H54 (cell line): ENCODE measurements at regions not wholly inside any gene's neighbourhood (a gene's known extent, or its start where the extent isn't known, plus 50 kb on each side); places are given as distances from the start of the nearest gene placed in this dataset.
A peak's percentile ranks its signal among the peaks of the same experiment; 100 is the strongest.

Experiments used
- DNase-seq: peaks from one replicate; pipeline ENCODE4 v3.0.0; 2011; ENCODE audit warnings: low spot score, mixed read lengths; ENCODE audit not compliant: insufficient read length
- FAIRE-seq: peaks from 3 replicates; lab custom pipeline; 2011; peaks lifted over from hg19 to GRCh38; lab: Jason Lieb, UNC
- POLR2A ChIP-seq: IDR thresholded peaks from 2 replicates; pipeline ENCODE4 v1.6.1; 2011; ENCODE audit warnings: low read depth, mild to moderate bottlenecking, low read length

DNA sequence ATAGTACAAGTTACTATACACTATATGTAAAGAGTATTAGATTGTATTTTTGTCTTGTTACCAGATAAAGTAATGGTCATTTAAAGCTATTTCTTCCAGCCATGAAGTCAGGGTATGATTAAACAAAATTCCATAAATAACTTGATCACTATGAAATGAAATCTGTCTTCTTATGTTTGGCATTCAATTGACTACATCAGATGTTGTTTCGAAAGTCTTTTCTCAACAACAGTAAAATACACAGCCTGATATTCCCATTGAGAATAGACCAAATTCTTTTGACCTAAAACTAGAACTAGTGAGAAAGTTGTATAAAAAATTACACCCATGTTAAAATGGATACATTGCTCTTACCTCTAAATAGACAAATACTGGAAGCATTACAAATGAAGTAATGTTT, 134.6 kb upstream of the ADAMTS5 start:
- FAIRE-seq = no peak
- no peak for TF ChIP-seq POLR2A
- no peak for DNase-seq

GRCh38 chr21:27094184-27094948, 127.5 kb upstream of the ADAMTS5 start:
- FAIRE-seq = no peak
- DNase-seq = no peak
- no peak for TF ChIP-seq POLR2A

DNA sequence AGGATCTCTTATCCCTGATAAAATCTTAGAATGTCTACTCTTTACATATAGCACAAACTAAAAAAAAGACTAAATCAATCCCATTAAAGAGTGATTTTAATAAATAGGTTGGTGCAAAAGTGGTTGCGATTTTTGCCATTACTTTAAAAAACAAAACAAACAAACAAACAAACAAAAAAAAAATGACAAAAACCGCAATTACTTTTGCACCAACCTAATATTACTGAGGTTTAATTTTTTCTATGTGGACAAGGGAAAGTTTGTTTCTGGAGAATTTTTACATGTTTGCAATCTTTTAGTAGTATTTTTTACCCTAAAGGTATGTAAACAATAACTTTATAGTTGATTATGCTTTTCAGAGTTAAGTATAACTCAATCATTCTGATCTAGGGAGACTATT, 119.7 kb upstream of the ADAMTS5 start:
- FAIRE-seq (no peak), DNase-seq (no peak)

DNA sequence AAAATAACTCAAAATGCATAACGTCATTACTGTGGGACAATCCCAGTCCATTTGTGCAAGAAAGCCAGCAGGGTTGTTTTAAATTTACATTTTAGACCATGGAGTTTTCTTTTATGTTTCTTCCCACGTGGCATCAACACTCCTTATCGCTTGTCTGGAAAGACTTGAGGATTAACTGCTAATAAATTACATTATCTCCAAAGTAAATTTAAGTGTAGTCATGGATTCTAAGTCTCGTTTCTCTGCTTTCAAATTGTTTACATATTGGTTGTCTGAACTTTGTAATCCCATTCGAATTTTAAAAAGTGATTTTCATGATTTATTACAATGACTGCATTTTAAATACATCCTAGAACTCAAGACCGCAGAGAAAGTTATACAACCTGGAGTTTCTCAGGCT, 119.3 kb upstream of the ADAMTS5 start:
- DNase-seq (no peak), FAIRE-seq (no peak)
- no peak for TF ChIP-seq POLR2A

More for the DNA sequence above, 119.7 kb upstream of the ADAMTS5 start:
- no peak for TF ChIP-seq POLR2A

DNA sequence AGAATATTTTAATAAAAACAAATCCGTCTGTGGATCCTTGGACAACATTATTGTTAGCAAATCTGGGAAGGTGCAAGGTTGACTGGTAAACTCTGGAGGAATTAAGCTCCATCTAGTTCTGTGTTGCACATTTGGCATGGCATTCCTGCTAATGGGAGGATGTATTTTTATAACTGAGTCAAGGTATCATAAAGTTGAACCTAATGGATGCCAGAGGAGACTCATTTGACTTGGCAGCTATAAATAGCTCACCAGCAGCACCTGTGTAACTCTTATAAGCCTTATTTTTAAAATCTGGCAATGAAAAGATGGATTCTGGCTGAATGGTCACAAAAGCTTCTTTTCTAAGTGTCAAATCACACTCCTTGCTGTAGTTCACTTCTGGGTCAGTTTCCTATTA, 118.5 kb upstream of the ADAMTS5 start:
- no peak for DNase-seq
- no peak for FAIRE-seq
- TF ChIP-seq POLR2A = no peak

GRCh38 chr21:27083144-27083543, 116.3 kb upstream of the ADAMTS5 start:
- no peak for TF ChIP-seq POLR2A
- DNase-seq = no peak
- FAIRE-seq = no peak

DNA sequence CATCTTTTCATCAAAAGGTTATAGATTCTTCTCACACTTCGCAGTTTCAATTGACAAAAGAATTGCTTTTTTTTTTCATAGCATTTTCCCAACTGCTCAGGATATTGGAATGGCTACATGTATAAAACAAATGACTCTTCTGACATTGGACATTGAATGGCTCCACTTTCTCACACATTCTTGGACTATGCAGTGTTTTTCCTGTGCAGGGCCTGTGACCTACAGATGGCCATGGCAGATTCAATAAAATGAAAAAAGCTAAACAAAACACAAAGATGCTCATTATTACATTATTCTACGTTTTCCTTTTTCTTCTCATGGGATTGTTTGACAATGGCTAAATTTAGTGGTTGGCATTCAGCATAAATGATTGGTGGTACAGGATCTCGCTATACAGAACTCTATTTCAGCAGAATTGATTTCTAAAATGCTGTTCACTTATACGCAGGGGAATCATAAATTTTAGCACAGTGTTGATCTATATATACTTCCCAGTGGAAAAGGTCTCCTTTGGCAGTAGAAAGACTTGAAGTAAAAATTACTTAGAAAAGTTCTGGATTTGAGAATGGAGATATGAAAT, 115.6 kb upstream of the ADAMTS5 start:
- no peak for FAIRE-seq
- no peak for DNase-seq
- TF ChIP-seq POLR2A = no peak

DNA sequence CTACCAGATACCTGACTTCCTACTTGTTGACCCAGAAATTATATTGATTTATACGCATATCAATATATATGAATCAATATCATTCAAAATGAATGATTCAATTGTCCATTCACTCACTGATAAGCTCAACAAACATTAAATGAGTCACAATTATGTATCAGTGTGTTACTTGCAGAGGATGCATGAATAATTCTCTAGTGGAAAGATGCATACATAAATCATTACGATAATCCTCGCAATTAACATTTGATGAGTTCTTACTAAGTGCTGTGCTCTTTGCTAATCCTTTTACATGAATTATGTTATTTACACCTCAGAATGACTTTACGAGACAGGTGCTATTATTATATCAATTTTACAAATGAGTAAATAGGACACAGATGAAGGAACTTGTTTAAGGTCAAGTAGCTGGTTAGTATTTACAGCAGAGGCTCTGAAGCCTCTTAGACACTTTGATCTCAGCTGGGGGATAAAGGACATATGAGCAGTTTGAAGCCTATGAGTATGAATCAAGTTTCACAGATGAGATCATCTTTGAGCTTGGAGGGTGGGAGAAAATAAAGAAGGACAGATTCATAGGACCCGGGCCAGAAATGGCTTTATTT, 112.8 kb upstream of the ADAMTS5 start:
- no peak for TF ChIP-seq POLR2A
- no peak for DNase-seq
- FAIRE-seq = no peak

DNA sequence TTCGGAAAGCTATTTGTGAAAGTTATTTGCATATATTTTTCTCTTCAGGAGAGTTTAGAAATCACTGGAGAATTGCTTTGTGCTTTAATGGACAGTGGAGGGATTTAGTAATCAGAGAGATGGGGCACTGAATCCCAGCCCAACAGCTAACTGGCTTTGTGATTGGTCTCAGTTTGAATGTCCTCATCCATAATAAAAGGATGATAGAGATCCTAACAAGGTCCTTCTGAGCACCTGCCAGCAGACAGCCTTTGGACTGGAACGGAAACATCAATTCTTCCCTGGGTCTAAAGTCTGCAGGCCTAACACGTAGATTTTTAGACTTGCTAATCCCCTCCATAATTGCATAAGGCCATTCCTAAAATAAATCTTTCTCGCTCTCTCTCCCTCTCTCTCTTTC, 112.0 kb upstream of the ADAMTS5 start:
- no peak for DNase-seq
- FAIRE-seq = no peak
- no peak for TF ChIP-seq POLR2A

- no peak for FAIRE-seq
- TF ChIP-seq POLR2A = no peak
- DNase-seq = no peak
Measured at GRCh38 chr21:27077501-27077900, 110.6 kb upstream of the ADAMTS5 start.

DNA sequence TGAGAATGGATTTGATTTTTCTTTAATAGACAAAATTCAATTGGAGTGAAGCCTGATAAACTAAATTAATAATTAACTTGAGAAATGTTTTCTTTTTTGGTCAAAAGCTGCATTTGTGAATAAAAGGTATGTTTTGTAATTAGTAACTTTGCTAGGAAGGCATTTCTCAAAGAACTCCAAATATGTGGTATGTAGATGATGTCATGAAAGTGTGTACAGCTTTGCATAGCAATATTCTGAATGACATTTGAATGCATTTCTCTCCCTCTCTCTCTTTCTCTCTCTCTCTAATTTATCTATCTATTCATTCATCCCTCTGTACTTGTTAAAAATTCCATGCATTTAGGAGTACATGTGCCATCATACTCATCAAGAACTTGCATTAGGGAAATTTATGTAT, 109.1 kb upstream of the ADAMTS5 start:
- DNase-seq (no peak), FAIRE-seq (no peak)
- no peak for TF ChIP-seq POLR2A

- FAIRE-seq (no peak), DNase-seq (no peak)
- no peak for TF ChIP-seq POLR2A
Measured at GRCh38 chr21:27070861-27071670, 104.2 kb upstream of the ADAMTS5 start.

DNA sequence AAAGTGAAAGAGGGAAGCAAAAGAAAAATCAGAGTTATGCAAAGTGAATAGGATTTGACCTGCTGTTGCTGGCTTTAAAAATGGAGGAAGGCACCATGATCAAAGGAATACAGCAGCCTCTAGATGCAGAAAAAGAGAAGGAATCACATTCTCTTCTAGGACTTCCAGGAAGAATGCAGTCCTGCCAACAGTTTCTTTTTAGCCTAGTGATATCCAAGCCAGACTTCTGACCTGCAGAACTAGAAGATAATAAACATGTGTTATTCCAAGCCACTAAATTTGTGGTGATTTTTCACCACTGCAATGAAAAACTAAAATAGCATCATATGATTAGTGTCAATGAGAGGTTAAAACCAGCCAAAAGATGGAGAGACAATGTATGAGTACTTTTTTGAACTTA, 101.9 kb upstream of the ADAMTS5 start:
- DNase-seq = no peak
- TF ChIP-seq POLR2A = no peak
- peak; percentile 61 for FAIRE-seq

- FAIRE-seq = no peak
- TF ChIP-seq POLR2A = no peak
- no peak for DNase-seq
Measured at GRCh38 chr21:27067226-27067625, 100.3 kb upstream of the ADAMTS5 start.
